Loucy (cell line): ENCODE measurements at regions not wholly inside any gene's neighbourhood (a gene's known extent, or its start where the extent isn't known, plus 50 kb on each side); places are given as distances from the start of the nearest gene placed in this dataset.

Experiments used
- EZH2phosphoT487 ChIP-seq: fragments of 200-600 bp; IDR thresholded peaks from 2 replicates; pipeline ENCODE4 v1.6.1; 2018; ENCODE audit warnings: antibody characterized with exemption, mild to moderate bottlenecking, moderate library complexity, borderline replicate concordance
- TF ChIP-seq, protein P1 (sequence below): fragments of 200-600 bp; sonication (generic); conservative IDR thresholded peaks from 2 replicates; pipeline ENCODE4 v1.5.1; 2014; ENCODE audit warnings: mild to moderate bottlenecking, antibody characterized with exemption, low read length

DNA sequence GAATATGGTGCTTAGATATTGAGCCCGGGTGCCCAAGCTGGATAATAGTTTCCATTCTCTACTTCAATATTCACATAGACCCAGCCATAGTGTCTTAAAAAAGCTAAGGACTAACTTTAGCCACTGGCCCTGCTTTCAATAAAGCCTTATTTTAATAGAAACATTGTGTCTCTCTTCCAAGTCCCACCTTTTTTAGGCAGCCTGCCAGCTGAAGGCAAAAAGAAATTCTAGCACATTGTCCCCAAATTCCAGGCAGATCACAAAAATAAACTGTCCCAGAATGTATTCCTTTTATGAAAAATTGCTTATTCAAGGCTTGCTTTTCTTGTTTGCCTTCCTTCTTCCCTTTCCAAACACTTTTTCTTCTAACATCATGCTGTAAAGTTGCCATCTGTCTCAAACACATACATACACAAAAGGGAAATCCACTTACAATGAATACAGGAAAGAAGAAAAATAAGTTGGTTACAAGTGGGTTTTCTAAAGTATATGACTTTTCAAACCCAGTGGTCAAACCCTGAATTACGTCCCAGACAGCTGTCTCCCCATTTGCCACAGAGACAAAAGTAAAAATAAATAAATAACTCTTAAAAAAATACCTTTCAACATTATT, 778.5 kb downstream of the BCL11A start:
- TF ChIP-seq, protein P1, sequence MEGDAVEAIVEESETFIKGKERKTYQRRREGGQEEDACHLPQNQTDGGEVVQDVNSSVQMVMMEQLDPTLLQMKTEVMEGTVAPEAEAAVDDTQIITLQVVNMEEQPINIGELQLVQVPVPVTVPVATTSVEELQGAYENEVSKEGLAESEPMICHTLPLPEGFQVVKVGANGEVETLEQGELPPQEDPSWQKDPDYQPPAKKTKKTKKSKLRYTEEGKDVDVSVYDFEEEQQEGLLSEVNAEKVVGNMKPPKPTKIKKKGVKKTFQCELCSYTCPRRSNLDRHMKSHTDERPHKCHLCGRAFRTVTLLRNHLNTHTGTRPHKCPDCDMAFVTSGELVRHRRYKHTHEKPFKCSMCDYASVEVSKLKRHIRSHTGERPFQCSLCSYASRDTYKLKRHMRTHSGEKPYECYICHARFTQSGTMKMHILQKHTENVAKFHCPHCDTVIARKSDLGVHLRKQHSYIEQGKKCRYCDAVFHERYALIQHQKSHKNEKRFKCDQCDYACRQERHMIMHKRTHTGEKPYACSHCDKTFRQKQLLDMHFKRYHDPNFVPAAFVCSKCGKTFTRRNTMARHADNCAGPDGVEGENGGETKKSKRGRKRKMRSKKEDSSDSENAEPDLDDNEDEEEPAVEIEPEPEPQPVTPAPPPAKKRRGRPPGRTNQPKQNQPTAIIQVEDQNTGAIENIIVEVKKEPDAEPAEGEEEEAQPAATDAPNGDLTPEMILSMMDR: peak; percentile 29
- TF ChIP-seq EZH2phosphoT487: no peak
